HEK293 (cell line): ENCODE measurements at regions not wholly inside any gene's neighbourhood (a gene's known extent, or its start where the extent isn't known, plus 50 kb on each side); places are given as distances from the start of the nearest gene placed in this dataset.

ENCODE experiments used
- BCL11A ChIP-seq: fragments of 450-650 bp; formaldehyde crosslinking; IDR thresholded peaks from 2 replicates; pipeline ENCODE4 v1.5.1; 2016; ENCODE audit warnings: low read depth, missing biosample characterization, missing genetic modification characterization
- TCF7L2 ChIP-seq: IDR thresholded peaks from 2 replicates; pipeline ENCODE4 v1.6.1; 2011; ENCODE audit warnings: low read depth, mild to moderate bottlenecking, inconsistent platforms, low read length, moderate library complexity, borderline replicate concordance
- YY1 ChIP-seq: fragments of 450-650 bp; formaldehyde crosslinking; IDR thresholded peaks from 2 replicates; pipeline ENCODE4 v1.5.1; 2018; ENCODE audit warnings: missing biosample characterization, missing genetic modification characterization
- ZFHX2 ChIP-seq: fragments of 450-650 bp; formaldehyde crosslinking; conservative IDR thresholded peaks from 2 replicates; pipeline ENCODE4 v1.5.1; 2016; ENCODE audit warnings: missing biosample characterization, missing genetic modification characterization
- ZNF133 ChIP-seq: fragments of 450-650 bp; formaldehyde crosslinking; IDR thresholded peaks from 2 replicates; pipeline ENCODE4 v1.5.1; 2016; ENCODE audit warnings: missing biosample characterization, missing genetic modification characterization
- ZNF558 ChIP-seq: fragments of 450-650 bp; formaldehyde crosslinking; IDR thresholded peaks from 2 replicates; pipeline ENCODE4 v1.5.1; 2016; ENCODE audit warnings: missing biosample characterization, missing genetic modification characterization
- ZNF571 ChIP-seq: fragments of 450-650 bp; formaldehyde crosslinking; IDR thresholded peaks from 2 replicates; pipeline ENCODE4 v1.5.0; 2017; ENCODE audit warnings: missing biosample characterization, missing genetic modification characterization
- ZNF621 ChIP-seq: fragments of 450-650 bp; formaldehyde crosslinking; IDR thresholded peaks from 2 replicates; pipeline ENCODE4 v1.5.1; 2017; ENCODE audit warnings: missing biosample characterization, missing genetic modification characterization
- ZNF747 ChIP-seq: fragments of 450-650 bp; formaldehyde crosslinking; IDR thresholded peaks from 2 replicates; pipeline ENCODE4 v1.5.1; 2016; ENCODE audit warnings: missing biosample characterization, missing genetic modification characterization
- ZNF792 ChIP-seq: fragments of 450-650 bp; formaldehyde crosslinking; IDR thresholded peaks from 2 replicates; pipeline ENCODE4 v1.5.1; 2016; ENCODE audit warnings: missing biosample characterization, missing genetic modification characterization
- TF ChIP-seq, protein P1 (sequence below): fragments of 450-650 bp; formaldehyde crosslinking; IDR thresholded peaks from 2 replicates; pipeline ENCODE4 v1.5.1; 2016; ENCODE audit warnings: missing biosample characterization, missing genetic modification characterization
- TF ChIP-seq, protein P2 (sequence below): sonication (generic); formaldehyde crosslinking; IDR thresholded peaks from 2 replicates; pipeline ENCODE4 v1.8.1; 2022; ENCODE audit warnings: mild to moderate bottlenecking, moderate library complexity, missing genetic modification reagents
- TF ChIP-seq, protein P3 (sequence below): fragments of 450-650 bp; formaldehyde crosslinking; IDR thresholded peaks from 2 replicates; pipeline ENCODE4 v1.5.1; 2016; ENCODE audit warnings: missing biosample characterization, missing genetic modification characterization
- TF ChIP-seq, protein P4 (sequence below): fragments of 450-650 bp; formaldehyde crosslinking; IDR thresholded peaks from 2 replicates; pipeline ENCODE4 v1.5.1; 2017; ENCODE audit warnings: missing biosample characterization, missing genetic modification characterization

DNA sequence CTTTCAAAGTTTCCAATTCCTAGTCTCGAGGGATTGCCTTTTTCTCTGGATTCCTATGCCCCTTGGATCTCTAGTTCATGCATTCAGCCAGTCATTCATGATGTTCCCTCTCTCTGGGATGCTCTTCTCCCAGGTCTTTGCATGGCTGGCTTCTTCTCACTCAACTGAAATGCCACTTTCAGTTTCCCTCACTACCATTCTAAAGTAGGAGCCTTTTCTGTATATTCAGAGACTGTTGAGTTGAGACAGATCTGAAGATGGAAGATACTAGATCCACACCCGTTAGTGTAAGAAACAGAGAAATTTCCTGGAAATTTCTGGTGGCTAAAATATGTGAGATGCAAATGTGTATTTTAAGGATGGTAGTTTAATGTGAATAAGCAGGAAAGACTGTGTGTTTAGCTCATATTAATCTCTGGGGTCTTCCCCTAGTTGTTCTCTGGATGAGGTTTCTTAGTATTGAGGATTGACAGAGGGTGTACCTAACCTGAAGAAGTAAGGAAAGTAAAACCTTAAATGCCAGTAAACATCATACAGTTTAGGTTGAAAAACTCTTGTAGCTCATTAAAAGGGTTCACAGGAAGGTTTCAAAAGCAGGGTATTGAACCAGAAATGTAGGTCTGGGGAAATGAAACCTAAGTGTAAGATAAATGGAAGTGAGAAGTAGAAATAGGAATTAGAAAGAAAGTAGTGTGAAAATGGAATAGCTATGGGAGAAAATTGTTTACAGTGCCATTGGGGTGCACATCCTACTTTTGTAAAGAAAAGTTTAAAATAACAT lies 331.3 kb downstream of the NDFIP2 start:
- TF ChIP-seq ZNF133 (tag by site-specific recombination): no peak
- TF ChIP-seq, protein P1, sequence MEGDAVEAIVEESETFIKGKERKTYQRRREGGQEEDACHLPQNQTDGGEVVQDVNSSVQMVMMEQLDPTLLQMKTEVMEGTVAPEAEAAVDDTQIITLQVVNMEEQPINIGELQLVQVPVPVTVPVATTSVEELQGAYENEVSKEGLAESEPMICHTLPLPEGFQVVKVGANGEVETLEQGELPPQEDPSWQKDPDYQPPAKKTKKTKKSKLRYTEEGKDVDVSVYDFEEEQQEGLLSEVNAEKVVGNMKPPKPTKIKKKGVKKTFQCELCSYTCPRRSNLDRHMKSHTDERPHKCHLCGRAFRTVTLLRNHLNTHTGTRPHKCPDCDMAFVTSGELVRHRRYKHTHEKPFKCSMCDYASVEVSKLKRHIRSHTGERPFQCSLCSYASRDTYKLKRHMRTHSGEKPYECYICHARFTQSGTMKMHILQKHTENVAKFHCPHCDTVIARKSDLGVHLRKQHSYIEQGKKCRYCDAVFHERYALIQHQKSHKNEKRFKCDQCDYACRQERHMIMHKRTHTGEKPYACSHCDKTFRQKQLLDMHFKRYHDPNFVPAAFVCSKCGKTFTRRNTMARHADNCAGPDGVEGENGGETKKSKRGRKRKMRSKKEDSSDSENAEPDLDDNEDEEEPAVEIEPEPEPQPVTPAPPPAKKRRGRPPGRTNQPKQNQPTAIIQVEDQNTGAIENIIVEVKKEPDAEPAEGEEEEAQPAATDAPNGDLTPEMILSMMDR (tag by site-specific recombination): no peak
- TF ChIP-seq YY1 (tag by site-specific recombination): no peak
- no peak for TF ChIP-seq ZNF571 (tag by site-specific recombination)
- no peak for TF ChIP-seq ZNF558
- TF ChIP-seq ZFHX2 (tag by site-specific recombination): no peak
- no peak for TF ChIP-seq TCF7L2
- TF ChIP-seq, protein P2, sequence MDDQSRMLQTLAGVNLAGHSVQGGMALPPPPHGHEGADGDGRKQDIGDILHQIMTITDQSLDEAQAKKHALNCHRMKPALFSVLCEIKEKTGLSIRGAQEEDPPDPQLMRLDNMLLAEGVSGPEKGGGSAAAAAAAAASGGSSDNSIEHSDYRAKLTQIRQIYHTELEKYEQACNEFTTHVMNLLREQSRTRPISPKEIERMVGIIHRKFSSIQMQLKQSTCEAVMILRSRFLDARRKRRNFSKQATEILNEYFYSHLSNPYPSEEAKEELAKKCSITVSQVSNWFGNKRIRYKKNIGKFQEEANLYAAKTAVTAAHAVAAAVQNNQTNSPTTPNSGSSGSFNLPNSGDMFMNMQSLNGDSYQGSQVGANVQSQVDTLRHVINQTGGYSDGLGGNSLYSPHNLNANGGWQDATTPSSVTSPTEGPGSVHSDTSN (CRISPR knock-in tag): no peak
- TF ChIP-seq, protein P3, sequence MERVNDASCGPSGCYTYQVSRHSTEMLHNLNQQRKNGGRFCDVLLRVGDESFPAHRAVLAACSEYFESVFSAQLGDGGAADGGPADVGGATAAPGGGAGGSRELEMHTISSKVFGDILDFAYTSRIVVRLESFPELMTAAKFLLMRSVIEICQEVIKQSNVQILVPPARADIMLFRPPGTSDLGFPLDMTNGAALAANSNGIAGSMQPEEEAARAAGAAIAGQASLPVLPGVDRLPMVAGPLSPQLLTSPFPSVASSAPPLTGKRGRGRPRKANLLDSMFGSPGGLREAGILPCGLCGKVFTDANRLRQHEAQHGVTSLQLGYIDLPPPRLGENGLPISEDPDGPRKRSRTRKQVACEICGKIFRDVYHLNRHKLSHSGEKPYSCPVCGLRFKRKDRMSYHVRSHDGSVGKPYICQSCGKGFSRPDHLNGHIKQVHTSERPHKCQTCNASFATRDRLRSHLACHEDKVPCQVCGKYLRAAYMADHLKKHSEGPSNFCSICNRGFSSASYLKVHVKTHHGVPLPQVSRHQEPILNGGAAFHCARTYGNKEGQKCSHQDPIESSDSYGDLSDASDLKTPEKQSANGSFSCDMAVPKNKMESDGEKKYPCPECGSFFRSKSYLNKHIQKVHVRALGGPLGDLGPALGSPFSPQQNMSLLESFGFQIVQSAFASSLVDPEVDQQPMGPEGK (tag by site-specific recombination): no peak
- TF ChIP-seq ZNF747 (tag by site-specific recombination): no peak
- TF ChIP-seq BCL11A (tag by site-specific recombination): no peak
- TF ChIP-seq, protein P4, sequence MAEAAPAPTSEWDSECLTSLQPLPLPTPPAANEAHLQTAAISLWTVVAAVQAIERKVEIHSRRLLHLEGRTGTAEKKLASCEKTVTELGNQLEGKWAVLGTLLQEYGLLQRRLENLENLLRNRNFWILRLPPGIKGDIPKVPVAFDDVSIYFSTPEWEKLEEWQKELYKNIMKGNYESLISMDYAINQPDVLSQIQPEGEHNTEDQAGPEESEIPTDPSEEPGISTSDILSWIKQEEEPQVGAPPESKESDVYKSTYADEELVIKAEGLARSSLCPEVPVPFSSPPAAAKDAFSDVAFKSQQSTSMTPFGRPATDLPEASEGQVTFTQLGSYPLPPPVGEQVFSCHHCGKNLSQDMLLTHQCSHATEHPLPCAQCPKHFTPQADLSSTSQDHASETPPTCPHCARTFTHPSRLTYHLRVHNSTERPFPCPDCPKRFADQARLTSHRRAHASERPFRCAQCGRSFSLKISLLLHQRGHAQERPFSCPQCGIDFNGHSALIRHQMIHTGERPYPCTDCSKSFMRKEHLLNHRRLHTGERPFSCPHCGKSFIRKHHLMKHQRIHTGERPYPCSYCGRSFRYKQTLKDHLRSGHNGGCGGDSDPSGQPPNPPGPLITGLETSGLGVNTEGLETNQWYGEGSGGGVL (tag by site-specific recombination): no peak
- TF ChIP-seq ZNF792 (tag by site-specific recombination): no peak
- TF ChIP-seq ZNF621 (tag by site-specific recombination): no peak
